ENCODE measurements at regions not wholly inside any gene's neighbourhood (a gene's known extent, or its start where the extent isn't known, plus 50 kb on each side); places are given as distances from the start of the nearest gene placed in this dataset.

- TF ChIP-seq CTCF (IDR thresholded peaks at IDR 0.05) (no peak), POLR2A (IDR thresholded peaks at IDR 0.05) (no peak), POLR2AphosphoS5 (IDR thresholded peaks at IDR 0.05) (no peak), EP300 (IDR thresholded peaks at IDR 0.05) (no peak)
Observed at GRCh38 chrX:25503826-25504225, 488.1 kb upstream of the ARX start.

Data from upper lobe of left lung (tissue), 4 donors.